HG02870 (cell line): ENCODE measurements at regions not wholly inside any gene's neighbourhood (a gene's known extent, or its start where the extent isn't known, plus 50 kb on each side); places are given as distances from the start of the nearest gene placed in this dataset.

Experiments used
- ATAC-seq: cut with Tn5 transposase; IDR thresholded peaks from one replicate; pipeline ENCODE4 v1.9.1; 2021; ENCODE audit warnings: mild to moderate bottlenecking, moderate library complexity; ENCODE audit not compliant: unreplicated experiment

DNA sequence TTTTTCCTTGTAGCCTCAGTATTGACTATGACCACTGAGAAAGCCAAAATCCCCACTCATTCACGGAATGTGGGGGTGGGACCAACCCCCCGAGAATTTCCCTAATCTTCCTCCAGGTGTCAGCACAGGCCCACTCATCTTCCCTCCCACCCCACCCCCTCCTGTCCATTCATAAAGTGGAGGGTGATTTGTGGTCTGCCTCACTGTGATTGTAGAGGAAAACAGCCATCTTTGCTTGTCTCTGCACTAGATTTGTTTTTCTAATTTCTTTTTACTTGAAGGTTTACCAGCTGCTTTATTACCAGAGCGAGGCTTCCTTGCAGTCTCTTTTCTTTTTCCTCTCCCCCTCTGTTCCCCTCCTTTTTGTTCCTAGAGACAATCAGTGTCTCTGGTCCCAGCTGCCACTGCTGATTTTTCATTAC is 171.8 kb downstream of the ICOS start:
- peak; percentile 44 for ATAC-seq

DNA sequence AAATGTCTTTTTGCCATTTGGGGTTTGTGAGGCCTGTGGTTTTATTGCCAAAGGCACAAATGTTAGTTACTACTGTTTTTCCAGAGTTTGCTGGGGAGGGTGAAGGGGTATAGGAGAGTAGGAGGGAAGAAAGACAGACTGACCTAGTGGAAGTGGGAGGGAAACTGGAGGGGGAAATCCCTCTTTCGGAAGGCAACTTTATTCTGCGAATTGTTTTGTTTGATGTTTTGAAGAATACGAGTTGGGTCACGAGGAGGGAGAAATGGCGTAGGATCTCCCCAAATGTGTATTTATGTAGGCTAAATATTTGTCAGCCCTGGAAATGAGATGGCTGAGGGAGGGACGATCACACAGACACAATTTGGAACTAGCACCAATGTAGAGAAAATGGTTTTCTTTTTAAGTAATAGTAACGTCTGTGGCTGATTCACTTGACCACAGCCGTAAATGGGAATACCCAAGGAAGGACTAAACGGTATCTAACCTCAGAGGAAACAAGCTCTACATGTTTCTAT is 172.3 kb downstream of the ICOS start:
- no peak for ATAC-seq

DNA sequence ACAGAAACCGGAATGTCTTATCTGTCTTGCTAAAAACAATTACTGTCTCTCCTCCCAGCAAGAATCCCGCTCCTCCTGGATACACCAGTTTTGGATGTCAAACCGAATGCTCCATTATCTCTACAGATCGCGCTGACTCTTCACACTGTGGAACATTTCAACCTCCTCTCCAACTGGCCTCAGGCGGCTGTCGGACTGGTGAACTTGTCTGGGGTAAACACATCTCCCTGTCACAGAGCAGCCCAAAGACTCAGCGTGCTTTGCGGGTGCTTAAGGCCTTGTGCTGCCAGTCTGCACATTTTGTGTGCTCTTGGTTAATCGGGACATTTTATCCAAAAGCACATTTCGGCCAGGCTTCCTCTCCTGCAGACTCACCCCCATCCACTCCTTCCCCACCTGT is 173.1 kb downstream of the ICOS start:
- no peak for ATAC-seq

DNA sequence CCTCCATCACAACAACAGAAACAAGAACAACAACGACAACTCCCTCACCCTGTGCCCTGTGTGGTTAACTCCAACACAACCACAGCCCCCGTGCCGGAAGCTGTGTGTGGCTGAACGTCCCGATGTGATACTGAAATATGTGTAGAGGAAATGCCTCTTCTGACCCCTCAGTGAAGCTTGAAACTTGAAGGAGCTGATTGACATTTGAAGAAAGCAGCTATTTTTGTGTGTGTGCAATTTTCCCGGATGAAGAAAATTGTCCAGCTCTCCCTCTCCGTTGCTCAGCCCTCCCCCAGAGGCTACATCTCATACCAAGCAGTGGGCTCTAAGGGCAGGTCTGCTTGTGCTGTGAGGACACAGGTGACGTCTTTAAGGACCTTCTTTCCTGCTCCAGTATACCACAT is 173.8 kb downstream of the ICOS start:
- peak; percentile 88 for ATAC-seq

DNA sequence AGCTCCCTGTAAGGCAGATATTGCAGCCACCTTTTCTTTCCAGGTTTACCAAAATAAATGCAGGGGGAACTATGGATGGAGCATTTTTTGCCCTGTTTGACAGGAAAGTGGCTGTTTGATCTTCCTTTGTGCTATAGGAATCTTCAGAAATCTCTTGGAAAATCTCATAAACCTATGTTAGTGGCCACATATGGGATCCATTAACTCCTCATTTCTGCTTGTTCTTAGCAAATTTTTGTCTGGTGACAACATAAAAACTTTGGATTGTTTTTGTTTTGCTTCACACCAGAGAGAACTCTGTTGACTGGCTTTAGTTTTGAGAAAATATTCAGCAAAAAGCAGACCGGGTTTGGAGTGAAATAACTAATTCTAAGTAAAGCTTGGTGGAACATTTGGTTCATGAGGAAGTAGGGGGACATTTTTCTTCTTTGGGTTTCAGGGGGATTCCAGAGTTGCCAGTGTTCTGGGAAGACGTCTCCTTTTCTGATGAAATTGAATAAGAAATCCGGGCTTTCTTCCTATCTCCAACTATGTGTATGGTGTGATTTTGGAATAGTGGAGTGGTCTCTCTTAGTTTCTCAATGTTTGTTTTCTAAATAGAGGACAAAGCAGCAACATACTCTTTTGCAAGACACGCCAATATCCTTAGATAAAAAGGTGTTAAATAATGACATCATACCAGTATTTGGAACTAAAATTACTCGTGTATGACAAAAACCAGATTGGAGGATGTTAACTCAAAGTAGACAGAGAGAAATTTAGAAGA is 174.4 kb downstream of the ICOS start:
- ATAC-seq: no peak

DNA sequence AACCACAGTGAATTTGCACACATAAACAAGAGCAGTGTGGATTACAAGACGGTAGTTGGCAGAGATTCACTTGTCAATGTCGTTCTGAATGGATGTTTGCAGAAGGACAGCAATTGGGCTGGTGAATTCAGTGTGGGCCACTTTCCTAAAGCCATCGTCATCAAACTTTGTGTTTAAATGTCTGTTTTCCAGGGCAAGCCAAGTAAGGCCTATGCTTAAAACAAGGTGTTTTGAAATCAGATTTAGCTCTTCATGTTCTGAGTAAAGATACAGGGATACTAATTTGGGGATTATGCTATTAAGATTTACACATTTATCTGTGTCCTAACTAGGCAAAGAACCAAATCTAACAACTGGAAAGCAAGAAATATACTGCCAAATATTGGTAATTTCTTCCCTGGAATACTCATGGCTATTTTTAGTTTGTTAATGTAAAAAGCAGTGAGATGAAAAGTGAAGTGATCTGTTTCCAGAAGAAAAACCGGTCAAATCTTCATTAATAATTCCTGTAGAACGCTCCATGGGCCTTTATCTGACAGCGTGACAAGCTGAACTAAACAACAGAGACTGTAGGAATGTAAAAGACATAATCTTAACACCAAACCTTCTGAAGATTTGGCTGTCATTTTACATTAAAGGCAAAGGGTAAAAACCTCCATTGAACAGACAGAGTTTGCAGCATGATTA is 175.7 kb downstream of the ICOS start:
- ATAC-seq: no peak

DNA sequence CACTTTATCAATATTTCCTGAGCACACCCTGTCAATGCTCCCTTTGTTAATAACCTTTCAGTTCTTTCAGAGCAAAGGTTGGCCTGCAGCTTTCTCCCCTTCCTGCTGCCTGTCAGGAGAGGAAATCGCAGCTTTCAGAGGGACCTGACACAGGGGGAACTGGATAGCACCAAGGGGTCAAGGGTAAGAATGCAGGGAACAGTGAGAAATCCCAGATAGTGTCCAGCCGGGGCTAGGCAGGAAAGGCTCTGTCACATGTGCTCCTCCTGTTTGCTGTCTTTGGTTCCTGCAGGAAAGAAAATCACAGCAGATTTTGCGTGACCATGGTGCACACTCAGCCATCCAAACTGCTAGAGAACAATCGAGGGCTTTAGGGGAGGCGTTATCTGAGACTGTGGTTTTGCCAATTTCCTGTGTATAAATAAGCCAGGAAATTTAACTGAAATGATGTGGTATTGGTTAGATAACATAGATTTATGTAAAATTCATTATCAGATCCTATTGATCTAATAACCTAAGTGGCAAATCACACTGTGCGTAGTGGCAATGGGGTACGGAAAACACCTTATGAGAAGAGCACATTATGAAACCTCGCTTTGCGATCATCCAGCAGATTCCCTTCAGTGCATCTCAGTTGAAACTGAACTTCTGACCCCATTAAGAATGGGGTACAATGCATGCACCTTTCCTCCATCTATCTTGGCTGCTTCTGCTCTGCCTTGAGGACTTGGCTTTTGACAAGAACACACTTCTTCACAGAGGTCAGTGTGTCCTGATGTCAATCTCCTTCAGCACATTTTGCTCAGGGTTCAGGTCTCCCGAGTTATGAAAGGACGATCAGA is 178.0 kb downstream of the ICOS start:
- no peak for ATAC-seq

DNA sequence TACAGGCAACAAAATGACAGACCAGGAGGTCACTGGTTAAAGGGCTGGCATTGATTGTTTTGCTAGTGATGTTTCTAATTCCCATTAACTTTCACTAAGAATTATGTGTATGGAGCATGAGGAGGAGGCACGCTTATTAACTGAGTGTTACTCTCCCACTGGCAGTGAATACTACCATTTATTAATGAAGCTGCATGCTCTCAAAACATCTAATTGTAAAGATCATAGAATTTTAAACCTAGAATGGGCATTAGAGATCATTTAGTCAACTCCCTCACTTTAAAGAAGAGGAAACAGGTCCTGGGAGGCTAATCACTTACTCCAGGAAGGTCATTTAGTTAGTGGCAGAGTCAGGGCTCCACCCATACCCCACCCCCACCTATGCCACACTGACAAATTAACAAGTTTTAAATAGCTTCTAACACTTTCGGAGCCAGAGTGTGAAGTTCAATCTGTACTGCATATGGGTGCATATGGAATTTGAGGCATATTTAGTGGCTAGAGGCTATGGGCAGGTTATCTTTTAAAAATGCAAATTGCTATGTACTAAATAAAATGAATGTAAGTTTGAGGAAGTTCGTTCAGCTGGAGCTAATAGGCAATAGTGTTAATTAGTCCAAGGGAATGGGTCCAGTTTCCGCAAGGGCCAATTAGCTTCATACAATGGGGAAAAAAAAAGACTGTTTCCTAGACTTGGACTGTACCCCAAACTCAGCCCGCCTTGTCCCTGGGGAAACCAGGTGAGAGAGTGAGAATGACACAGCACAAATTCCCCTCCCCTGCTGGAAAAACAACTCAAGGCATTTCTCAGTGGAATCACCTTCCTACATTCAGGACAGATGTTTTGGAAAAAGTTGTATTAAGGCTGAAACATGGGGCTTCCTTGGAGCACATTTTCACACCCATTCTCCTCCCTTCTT is 178.8 kb downstream of the ICOS start:
- no peak for ATAC-seq

DNA sequence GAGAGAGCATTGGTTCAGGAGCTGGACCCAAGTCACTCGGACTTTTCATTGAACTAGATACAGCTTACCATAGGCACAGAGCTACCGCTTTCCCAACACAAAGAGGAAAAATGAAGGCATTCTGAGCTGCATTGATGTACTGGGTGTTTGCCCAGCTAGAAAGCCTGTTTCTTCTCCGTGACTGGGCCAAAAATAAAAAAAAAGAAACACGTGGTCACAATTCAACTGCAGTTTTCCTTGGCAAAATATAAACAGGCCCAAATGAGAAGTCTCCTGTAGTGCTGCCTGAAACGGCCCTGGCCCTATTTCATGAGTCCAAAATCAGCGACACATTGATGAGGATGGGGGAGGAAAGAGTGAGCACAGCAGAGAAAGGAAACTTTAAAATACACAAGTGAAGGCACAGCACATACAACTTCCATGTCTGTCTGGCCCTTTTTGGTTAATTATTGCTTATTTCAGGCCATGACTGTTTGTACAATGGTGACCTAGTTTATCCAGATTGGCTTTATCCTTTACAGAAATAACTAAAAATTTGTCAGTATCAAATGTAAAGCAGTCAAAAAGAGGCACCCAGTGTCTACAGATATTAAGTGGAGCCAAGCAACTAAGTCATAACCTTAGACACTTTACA is 179.7 kb downstream of the ICOS start:
- no peak for ATAC-seq

DNA sequence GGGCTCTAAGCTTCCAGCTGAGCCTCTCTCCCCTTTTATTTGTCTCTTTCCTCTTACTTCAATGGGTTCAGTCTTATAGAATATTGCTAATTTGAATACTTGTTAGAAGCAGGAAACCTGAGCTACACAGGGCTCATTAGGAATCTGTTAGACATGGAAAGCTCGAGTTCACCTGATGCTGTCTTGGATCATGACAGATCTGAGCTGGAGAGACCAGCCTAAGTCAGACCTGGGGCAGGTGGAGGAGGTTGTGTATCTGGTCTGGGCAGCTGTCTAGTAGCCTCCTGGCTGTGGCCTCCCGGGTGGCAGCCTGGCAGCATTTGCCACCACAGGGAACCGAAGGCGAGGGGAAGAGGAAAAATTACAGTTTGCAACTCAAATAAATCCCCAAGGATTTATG is 185.9 kb downstream of the ICOS start:
- no peak for ATAC-seq

DNA sequence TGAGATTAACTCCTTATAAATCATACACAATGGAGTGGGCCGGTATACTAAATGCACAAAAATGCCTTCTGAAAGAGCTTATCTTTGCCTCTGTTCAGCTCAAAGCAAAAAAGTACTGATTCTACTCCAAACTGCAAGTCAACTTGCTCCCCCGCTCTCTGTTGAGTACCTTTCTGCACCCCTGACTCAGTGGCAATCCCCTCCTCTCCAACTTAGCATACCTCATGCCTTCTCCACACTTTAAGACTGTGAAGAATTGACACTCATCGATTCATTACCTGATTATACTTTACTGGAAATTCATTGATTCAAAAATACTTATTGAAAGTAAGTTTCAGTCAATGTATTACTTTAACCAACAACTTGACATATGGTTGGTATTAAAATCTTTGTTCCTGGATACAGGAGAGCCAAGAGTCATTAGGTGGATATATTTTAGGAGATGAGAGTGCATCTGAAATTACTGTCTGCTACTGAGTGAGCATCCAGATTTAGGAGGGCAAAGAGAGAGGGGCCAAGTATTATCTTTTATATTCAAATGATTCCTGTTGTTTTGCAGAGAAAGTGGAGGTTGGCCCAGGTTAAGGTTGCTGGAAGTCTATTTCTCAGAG is 187.7 kb downstream of the ICOS start:
- no peak for ATAC-seq

DNA sequence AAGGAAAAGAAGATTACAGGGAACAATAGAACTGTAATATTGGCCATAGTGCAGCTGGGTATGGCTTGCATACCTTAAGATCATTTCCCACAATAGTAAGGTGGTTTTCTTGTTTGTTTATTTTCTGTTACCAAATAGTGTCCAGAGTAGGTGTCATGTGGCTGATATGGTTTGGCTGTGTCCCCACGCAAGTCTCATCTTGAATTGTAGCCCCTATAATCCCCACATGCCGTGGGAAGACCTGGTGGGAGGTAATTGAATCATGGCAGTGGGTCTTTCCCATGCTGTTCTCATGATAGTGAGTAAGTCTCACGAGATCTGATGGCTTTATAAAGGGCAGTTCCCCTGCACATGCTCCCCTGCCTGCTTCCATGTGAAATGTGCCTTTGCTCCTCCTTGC is 190.1 kb downstream of the ICOS start:
- no peak for ATAC-seq

DNA sequence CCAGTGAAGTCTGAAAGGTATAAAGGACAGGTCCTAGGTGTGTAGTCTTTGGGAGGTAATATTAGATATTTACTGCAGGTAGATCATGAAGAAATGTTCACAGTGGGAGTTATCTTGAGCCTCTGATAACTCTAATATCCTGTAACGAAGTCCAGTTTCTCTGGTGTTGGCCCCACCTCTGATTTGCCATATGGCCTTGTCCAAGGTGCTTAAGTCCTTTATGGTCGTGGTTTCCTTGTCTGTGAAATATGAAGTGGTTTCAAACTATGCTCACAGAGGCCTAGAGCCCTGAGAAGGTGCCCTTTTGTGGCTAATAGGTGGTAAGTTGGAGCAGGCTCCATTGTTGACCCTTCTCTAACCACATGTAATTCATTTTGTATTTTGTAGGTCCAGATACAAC is 190.7 kb downstream of the ICOS start:
- ATAC-seq: no peak

DNA sequence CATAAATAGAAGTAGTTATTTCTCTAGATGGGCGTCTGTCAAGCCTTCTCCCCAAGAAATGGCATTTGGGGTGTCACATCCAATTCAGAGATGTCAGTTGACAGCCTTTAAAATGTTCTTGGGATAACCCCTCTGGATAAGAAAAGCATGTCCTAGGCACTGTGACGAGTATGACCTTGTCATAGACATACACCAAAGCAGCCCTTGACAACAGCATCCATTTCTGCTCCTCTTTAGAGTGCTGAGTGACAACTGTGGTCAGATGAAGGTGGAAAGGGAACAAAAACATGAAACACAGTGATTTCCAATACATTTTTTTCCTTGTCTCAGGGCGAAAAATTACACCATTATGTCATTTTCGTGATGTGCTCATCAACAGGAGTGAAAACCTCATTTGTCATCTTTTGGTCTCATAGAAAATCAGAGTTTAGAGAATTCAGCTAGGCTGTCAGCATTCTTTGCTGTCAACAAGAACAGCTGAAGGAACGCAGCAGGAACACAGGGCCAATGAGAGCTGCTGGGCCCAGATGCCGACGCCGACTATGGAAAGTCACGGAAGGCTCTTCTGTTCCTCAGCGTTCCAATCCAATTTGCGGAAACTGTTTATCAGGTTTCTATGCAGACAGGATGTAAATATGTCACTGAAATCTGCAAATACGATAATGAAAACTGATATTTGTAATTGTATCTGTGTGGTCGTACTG is 193.2 kb downstream of the ICOS start:
- no peak for ATAC-seq

DNA sequence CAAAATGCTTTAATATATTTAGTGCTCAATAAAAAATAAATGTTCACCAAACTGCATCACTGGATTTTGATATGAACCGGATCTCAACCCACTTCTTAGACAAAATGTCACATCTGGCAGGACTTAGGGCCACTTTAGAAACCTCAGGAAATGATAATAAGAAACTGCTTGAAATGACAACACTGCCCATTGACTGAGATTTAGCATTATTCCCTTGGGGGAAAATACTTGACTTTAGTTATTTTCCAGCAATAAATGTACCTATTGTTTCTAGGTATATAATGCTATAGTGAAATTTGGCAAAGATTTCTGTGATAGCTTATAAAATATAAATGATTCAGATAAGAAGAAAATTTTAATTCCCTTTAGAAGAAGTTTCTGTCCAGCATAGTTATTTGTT is 195.1 kb downstream of the ICOS start:
- ATAC-seq: no peak

DNA sequence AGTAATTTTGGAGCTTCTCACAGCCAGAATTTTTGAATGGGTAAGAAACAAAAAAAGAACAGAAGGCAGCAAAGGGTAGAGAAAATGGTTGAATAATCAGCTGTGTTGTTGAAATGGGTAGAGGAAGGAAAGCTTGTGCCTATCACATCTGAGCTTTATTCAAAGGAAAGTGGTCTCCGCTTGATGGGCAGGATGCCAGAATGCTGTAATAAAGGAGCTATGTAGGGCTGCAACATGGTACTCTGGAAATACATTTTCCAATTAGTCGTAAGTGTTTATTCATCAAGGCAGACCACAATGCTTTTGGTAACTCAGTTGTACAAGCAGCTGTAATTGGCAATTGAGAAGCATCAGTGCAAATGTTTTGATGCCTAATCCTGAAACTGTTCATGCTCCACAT is 196.9 kb downstream of the ICOS start:
- no peak for ATAC-seq

DNA sequence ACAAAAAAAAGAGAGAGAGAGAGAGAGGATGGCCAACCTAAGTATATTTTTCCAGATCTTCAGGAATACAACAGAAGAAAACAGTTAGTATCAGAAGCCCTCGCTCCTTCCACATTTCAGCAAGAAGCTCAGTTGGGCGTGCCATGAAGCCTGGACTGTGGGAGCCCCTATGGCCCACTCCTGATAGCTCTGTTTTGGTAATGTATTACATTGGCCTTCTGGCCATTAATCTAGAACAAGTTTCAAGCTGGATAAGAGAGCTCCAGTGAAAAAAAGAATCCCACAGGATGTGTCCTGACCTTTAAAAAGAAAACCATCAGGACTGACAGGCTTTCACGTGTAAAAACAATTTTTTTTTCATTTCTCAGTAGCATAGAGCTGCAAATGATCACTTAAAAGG is 197.9 kb downstream of the ICOS start:
- ATAC-seq: no peak

DNA sequence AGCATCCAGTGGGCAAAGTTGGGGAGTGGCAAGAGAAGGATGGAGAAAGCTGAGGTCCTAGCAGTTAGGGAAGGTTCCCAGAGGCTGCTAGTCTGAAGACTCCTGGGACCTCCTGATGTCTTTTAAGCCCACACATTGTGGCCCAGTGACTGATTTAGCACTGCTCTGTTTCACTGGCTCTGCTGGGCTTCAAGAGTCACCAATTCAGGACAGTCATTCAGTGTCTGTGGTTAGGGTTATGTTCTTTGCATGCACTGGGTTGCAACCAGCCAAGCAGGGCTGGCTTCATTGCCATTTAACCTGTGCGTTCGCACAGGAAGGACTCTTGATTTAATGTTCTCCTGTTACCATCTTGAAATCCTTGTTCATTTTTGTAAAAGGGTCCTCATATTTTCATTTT is 199.2 kb downstream of the ICOS start:
- ATAC-seq: no peak

DNA sequence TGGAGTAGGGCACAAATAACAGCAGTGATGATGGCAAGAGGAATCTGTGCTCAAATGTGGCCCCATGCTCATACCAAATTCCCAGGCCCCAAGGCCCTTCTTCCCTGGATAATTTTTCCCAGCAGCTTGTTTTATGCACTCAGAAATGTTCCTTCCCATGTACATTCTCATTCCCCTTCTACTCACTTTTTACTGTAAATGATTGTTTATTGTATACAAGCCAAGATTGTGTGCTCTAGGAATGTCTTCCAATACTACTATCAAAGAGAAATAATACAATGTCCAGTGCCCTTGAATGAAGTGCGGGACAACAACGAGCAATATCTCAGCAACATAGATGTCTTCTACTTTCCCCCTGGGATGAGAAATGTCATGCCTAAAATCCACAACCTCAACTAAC is 201.6 kb downstream of the ICOS start:
- no peak for ATAC-seq
